GM12865 (cell line): ENCODE measurements at regions not wholly inside any gene's neighbourhood (a gene's known extent, or its start where the extent isn't known, plus 50 kb on each side); places are given as distances from the start of the nearest gene placed in this dataset.

ENCODE experiments used
- DNase-seq: peaks from one replicate; pipeline ENCODE4 v3.0.0; 2010; ENCODE audit warnings: low read depth
- H3K4me3 ChIP-seq: 2 replicates; pipeline ENCODE4 v1.5.1; 2011; ENCODE audit warnings: mild to moderate bottlenecking, low read depth, low read length, control low read depth
- CTCF ChIP-seq: IDR thresholded peaks from 2 replicates; pipeline ENCODE4 v1.5.1; 2011; ENCODE audit warnings: low read length, control low read depth, low read depth, inconsistent platforms; ENCODE audit not compliant: insufficient read depth; ENCODE audit errors: missing control alignments

- no peak overlapping the region for H3K4me3 ChIP-seq
- no peak for TF ChIP-seq CTCF
- no peak for DNase-seq
These were observed 104.9 kb downstream of the AXIN2 start for GRCh38 chr17:65456368-65457151.

GRCh38 chr17:65455972-65456343 lies 105.5 kb downstream of the AXIN2 start:
- DNase-seq = peak; percentile 7
- no peak for TF ChIP-seq CTCF
- no peak overlapping the region for H3K4me3 ChIP-seq

- H3K4me3 ChIP-seq = no peak overlapping the region
- TF ChIP-seq CTCF = no peak
These were observed 106.1 kb downstream of the AXIN2 start for GRCh38 chr17:65455154-65455971.

GRCh38 chr17:65453204-65453931 lies 108.1 kb downstream of the AXIN2 start:
- TF ChIP-seq CTCF = no peak
- H3K4me3 ChIP-seq = no peak overlapping the region
- DNase-seq = no peak

More at GRCh38 chr17:65455154-65455971, 106.1 kb downstream of the AXIN2 start:
- no peak for DNase-seq

GRCh38 chr17:65449495-65449894 lies 112.0 kb downstream of the AXIN2 start:
- no peak overlapping the region for H3K4me3 ChIP-seq
- TF ChIP-seq CTCF = no peak
- no peak for DNase-seq

- H3K4me3 ChIP-seq = no peak overlapping the region
- DNase-seq = no peak
- TF ChIP-seq CTCF = no peak
These were observed 113.6 kb downstream of the AXIN2 start for GRCh38 chr17:65447823-65448222.
